GM18511 (cell line): ENCODE measurements at regions not wholly inside any gene's neighbourhood (a gene's known extent, or its start where the extent isn't known, plus 50 kb on each side); places are given as distances from the start of the nearest gene placed in this dataset.

Experiments
- ATAC-seq: cut with Tn5 transposase; IDR thresholded peaks from one replicate; pipeline ENCODE4 v1.9.1; 2021; ENCODE audit warnings: mild to moderate bottlenecking, moderate library complexity; ENCODE audit not compliant: unreplicated experiment

DNA sequence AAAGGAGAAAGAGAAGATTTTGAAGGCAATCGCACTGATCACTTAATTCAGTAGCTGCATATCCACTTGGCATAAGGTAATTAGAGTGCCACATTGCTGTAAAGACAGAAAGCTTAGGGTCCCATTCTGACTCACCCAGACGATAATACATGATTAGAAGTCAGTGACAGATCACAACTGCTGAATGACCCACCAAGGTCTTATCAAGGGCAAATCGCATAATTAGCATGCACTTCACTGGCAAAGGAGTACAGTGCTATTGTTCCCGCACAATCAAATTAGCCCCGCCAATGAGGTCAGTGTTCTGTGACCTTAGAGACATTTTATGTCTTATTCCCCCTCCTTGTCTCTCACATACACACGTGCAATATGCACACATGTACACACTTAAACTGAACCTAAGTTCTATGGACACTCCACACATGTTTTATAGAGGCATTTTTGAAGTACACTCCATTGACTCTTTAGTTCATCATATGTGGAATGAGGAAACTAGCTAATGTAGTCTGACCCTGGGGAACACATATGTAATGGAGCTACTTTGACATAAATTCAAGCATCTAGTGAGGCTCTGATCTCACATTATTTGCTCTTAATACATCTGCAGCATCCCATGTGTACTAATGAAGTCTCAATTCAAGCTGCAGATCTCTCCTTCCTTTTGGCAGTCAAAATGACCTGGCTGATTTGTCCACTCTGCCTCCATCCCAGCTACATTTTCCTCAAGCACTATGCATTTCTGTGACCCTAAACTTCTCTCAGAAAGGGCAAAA is 673.8 kb upstream of the FANCL start:
- no peak for ATAC-seq

DNA sequence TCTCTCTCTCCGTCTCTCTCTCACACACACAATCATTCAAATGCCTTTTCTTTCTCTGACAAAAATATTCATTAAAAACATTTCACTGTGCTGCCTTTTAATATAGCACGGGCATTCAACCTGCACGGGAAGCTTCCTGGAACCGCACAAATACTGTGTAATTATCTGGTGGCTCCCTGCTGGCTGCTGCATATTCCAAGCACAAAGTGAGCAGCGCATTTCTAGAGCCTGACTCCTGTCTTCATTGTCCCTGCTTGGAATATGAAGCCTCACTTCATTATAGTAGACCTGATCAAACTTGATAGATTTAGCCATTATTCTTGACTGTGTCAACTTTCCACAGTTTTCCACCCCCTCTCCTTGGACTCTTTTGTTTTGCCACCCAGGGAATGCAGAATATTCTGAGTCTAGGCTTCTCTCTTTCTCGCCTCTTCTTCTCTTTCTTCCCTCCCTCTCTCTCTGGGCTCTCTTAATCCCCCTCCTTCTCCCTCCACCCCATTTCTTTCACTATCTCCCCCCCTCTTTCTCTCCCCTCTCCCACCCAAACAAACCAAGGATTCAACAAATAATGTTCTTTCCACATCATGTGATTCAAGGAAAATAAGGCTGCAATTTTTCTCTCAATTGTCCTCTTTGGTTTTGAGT is 672.1 kb upstream of the FANCL start:
- ATAC-seq, result no peak

DNA sequence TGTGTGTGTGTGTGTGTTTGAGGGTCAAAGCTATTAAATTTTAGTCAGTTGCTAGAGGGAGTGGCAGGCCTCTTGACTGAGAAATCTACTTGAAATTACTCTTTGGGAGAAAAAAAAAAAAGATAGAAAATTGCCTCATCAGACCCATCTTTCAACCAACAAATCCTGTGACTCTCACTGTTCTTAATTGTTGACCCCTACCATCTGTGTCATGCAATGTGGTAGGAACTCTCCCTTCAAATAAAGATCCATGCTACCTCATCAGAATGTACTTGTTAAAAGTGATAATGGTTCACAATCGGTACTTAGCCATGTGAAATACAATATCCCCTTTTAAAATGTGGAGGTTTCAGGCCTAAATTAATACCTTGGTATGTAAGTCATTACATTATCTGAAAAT is 670.8 kb upstream of the FANCL start:
- no peak for ATAC-seq

DNA sequence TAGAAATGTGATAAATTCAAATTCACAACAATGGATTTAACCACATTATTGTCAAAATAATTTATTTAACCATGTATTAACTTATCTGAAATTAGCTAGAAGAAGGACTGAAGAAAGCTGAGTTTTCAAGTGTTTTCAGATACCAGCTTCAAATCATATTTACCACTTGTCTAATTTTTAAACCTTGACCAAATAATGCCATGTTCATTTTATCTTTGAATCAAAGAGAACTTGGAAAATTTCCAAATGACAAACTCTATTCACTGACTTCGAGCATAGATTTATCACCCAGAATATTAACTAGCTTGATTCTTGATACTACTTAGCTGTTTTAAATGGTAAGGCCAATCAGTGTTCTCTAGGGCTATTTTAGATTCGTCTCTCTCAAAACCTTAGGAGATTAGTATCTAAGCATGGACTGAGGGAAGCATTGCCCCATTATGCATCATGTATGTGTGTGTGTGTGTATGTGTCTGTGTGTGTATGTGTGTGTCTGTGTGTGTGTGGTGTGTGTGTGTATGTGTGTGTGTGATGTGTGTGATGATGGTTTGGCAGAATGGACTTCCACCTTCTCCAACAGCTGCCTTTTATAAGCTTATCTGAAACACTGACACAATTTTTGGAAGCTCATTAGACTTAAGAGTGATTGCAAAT is 667.5 kb upstream of the FANCL start:
- no peak for ATAC-seq

DNA sequence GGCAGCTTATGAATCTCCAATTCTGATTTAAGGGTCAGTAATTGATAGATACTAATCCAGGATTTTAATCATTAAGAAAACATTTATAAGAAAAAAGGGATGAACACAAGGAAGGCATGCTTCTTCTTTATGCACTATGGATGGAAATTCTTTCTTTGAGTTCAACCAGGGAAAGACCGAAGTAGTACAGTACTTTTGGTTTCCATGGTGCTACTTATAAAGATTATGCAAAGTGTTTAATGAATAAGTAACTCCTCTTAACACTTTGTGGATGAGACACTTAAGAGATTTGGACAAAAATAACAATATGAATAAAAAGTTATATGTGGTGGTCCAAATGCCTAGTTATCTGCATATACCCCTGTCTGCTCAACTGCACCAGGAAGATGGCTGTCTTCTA is 666.5 kb upstream of the FANCL start:
- ATAC-seq, result no peak

DNA sequence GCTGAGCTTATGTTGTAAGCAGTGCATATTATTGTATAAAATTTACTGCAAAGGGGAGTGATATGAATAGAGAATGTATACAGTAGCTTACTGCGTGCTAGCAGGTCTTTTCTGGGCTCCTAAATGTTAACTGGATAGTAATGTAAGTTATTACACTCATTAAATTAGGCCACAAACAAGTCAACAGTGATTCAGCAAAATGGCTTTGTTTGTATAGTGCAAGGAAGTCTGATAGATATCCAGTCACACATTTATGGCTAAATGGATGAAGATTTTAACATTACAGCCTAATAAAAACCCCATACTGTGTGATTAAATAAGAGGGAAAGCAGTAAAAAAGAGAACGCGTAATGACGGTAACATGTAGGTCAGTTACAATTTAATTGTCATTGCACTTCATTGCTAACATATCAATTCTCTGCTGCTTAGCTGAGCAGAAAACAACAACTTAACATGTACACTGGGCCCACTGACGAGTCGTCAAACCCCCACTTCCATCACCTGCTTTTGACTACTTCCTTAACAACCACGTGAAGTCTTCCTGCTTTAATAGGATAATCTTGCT is 665.0 kb upstream of the FANCL start:
- no peak for ATAC-seq

DNA sequence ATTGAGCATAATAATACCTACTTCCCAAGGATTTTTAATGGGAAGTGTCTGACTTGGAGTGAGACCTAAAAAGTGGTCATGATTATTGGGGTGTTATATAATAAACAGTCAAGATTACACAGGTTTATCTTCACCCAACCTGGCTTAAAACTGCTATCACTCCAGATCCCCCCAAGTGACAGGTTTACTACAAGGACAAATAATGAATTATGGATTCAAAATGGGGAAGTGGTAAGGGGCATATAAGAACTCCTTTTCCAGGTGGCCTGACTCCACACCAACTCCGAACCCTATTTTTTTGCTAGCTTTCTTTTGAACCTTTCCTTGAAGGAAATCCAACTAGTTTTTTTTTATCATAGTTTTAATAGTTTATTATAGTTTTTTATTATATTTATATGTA is 663.0 kb upstream of the FANCL start:
- ATAC-seq, result no peak

DNA sequence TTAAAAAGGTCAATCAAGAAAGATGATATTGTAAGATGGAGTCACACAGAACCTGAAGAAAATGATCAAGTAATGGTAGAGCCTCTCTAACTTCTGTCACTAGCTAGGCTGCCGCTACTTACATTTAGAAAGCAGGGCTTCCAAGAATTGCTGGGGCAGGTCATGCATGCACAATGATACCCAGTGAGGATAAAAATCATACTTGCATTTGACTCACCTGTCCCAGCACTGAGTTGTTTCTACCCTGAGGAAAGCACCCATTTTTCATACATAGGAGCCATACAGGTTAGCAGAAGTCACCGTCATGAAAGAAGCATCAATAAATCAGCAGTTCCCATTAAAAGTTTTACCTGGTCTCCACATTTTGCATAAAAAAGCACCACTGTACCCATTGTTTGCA is 662.3 kb upstream of the FANCL start:
- ATAC-seq, result no peak

DNA sequence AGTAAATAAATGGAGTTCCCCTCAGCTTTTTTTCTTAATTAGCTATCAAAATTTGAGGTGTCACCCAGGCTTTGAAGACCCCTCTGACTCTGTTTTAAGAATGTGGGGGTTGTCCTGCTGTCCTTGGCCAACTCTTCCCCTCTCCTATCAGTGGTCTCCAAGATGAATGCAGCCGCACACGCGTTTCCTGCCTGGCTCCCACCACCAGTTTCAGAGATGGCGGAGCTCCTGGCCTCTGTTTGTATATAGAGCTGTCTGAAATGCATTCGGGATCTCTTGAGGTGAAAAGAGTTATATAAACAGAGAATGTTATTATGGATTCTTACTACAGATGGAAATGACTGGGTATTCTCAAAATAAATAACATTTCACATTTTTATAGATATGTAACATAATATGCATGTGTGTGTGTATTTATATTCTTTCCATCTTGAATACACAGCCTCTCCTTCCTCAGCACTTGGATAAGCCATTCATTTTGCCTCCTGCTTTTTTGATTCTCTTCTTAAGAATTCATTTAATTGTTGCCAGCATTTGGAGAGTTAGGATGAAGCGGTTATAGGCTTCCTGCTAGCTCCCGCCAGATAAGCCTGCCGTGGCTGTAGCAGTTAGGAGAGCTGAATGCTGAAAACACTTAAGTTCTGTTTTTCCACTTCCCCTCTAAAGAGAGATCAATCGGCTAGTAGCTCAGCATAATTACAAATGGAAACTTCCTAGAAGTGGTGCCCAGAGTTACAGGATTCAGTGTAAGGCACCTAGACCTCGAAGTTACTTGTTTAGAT is 659.3 kb upstream of the FANCL start:
- ATAC-seq, result no peak

DNA sequence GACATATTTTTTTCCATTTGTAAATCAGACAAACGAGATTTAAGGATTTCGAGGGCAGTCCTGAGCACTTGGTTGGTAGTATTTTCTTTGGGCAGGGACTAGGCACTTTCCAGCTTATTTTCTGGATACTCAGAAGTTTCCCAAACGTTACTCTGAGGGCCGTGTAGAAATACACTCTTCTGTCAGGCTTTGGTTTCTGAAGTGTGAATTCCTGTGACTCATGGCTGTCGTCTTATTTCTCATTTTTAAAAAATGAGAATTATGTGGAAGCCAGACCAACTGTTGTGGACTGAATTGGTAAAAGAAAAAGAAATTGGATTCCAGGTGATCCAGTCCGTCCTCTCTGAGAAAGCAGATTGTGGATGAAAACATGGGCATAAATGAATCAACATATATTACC is 658.6 kb upstream of the FANCL start:
- ATAC-seq, result no peak

DNA sequence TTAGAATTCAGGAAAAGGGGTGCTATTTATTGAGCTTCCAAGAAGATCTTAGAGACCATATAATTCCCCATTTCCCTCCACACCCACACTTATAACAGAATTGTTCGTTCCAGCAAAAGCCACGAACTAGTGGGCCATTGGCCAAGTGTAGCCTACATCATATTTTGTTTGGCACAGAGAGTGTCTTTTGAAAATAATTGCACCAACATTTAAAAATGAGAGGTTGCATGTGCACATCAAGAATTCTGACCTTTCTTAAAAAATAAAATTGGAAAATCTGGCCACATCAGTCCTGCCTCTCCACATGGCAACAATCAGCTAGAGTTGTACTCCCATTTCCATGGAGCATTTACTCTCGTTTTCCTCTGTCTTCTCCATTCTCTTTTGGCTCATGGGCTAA is 655.5 kb upstream of the FANCL start:
- no peak for ATAC-seq

DNA sequence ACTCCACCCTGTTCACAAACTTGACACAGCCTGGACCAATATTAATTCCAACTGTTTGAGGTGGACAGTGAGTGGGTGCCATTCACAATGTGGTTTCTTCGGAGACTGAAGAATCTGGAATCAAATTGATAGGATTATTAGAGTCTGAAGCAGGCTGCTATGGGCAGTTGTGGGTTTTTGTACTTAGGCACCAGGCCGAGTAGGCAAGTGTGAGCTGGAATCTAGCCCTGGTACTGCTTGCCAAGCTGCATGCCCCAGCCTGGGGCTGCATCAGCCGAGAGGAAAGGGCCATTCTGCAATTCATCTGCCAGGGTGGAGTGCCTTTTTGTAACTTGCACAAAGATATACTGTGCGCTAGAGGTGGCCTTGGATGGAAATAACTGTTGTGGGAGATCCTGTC is 654.7 kb upstream of the FANCL start:
- ATAC-seq, result no peak

DNA sequence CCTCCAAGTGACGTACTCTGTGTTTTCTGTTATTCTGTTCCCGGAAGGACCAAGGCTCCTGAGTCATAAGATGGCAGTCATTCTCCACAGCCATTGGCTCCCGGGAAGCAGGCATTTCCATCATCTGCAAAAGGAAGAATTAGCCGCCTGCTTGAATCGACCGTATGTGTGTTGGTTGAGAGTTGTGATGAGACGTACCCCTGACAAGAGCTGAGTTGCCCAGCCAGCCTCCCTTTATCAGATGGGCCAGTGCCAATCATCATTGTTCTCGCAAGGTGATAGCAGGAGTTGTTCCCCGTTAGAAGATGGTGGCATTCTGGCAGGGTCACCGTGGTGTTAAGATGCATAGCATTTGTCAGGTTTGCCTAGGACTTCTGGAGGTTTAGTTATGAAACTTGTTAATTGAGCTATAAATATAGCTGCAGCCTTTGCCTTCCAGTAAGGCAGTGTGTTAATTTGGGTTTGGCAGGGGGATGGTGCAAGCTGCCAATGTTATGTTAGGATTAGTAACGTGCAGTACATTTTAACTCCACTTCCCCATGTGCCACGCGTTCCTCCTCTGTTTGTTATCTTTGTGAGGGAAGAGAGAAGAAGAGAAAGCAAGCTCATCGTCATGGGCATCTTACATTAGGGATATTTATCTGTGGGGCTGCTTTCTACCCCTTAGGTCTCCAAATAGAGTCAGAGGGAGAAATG is 652.7 kb upstream of the FANCL start:
- no peak for ATAC-seq

DNA sequence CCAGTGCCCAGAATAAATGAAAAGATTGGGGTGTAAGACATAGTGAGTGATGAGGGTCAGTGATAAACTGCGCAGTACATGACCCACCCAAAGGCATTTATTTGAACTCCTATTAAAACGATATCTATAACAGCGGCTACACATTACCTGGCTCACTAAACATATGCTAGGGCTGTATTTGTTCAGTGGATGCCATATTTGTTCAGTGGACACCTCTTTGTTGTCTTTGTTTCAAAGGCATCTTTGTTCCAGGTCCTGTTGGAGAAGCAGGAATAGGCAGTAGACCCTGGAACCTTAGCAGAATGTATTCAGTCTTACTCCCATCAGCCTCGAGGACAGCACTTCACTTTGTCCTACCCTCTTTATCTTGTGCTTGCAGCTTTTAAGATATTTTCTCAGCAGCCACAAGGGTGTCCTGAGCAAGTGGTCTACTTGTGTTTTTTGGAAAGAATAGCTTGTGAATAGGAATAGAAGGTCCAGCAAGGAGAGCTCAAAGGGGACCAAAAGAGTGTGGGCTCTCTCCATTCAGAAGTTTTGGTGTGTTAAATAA is 650.8 kb upstream of the FANCL start:
- no peak for ATAC-seq

DNA sequence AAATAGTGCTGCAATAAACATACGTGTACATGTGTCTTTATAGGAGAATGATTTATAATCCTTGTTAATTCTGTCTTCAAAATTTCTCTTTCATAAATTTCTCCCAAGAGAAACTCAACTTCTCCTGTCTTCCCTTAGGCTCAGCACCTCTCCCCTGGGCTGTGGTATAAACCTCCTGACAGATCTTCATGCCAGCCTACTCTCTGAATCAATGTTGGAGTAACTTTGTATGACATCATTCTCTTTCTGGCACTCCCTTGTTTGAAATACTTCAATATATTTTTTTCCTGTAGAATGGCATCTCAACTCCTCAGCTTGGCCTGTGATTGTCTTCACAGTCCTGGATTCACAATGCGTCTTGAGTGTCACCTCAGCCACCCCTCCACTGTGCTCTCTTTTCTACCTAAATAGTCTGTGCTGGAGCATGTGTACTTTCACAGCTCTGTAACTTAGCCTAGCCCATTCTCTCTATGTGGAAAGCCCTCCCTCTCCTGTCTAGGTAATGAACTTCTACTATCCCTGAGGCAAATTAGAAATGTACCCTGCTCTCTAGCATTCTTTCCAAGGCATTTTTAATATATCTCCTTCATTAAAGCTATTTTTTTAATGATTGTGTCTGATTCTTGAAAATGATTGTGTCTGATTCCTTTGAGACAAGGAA is 649.9 kb upstream of the FANCL start:
- no peak for ATAC-seq

DNA sequence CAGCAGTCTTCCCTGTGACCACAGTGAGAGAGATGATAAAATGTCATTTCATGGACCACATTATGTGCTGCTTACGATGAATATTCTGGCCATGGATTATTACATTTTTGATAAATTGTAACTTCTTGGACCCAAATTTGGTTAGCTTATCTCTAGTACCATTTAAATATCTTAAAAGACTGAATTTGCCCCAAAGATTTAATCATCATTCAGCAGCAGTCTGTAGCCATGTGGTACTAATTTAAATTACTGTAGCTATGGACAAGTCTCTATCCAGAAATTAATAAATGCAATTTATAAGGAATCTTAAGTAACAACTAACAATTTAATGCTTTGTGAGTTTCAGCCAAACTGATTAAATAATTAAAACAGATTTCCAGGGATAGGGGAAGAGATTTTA is 644.9 kb upstream of the FANCL start:
- no peak for ATAC-seq

DNA sequence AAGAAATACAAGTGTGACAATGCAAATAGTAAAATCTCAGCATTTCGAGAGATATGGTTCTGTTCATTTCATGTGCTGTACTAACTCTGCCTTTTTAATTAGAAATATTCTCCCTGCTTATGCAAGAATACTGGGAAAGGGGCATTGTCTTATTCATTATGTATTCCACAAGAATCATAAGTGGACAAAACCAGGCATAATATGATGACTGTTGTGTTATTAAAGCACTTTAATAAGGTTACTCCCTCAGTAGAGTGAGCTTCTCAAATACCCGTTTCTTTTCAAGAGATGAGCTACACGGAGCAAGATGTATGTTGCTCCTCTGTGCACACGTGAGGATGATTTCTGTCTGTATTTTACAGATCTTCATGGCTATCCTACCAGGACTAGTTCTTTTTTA is 638.7 kb upstream of the FANCL start:
- ATAC-seq, result no peak

DNA sequence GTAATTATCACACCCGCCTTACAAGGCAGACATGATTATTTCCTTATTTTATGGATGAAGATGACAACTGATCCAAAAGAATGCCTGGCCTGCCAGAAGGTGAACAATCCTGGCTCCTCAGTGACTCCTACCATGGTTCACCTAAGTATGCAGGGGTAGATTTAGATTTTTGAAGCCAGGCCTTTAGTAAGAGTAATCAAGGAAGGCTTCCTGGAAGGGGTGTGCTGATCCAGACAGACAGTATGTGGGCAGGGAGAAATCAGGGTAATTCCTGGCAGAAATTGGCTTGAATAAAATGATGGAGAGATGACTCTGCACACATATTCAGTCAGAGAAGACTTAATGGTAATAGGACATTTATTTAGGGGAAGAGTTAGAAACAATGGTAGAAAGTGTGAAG is 637.7 kb upstream of the FANCL start:
- no peak for ATAC-seq

DNA sequence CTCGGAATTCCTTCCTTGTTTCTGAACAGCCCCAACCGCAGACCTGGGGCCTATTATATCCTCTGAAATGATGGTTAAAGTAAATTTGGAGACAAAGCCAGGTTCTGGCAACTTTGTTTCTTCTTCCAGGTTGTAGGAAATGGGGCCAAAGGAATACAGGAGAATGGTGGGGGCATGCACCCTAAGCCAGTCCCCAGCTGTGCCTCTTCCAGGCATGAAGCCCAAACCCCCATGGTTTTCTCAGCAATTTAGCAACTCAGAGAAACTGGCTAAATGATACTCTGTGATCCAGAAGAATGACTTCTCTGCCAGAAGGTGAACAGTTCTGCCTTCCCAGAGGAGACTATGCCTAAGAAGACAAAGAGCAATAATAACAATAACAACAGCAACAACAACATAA is 635.0 kb upstream of the FANCL start:
- ATAC-seq, result no peak

DNA sequence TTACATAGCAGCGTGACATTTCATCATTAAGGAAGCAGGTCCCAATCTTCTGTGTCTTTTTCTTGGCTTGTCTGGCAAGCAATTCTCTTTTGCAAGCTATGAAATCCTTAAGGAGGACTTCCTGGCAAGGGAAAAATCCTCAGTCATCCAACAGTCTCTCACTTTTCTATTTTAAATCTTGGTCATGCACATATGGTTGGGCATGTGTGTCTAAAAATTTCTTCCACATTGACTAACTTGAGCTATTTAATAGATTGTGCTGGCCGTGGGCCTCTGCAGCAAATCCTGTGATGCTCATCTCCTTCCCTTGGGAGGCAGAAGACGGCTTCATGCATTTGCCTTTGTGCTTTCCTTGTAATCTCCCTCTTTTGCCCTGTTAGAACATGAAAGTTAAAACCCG is 634.3 kb upstream of the FANCL start:
- no peak for ATAC-seq
